HEK293 (cell line): ENCODE measurements at regions not wholly inside any gene's neighbourhood (a gene's known extent, or its start where the extent isn't known, plus 50 kb on each side); places are given as distances from the start of the nearest gene placed in this dataset.

Source experiments
- CTCF ChIA-PET: fragments of 350-600 bp; formaldehyde crosslinking; extraction: SDS; loops from one replicate; lab custom pipeline; 2021; ENCODE audit warnings: antibody characterized with exemption; lab: Yijun Ruan, JAX
- POLR2A ChIA-PET: fragments of 300-600 bp; formaldehyde crosslinking; extraction: SDS; loops from one replicate; lab custom pipeline; 2020; ENCODE audit warnings: antibody characterized with exemption, inconsistent platforms; lab: Yijun Ruan, JAX
- H3K27ac ChIP-seq: fragments of 200-500 bp; sonication (Bioruptor generic); 2 replicates; pipeline ENCODE4 v1.5.1; 2014; ENCODE audit warnings: low read depth, low read length, control low read depth, inconsistent platforms; ENCODE audit errors: extremely low read depth
- H3K36me3 ChIP-seq, 2 experiments: fragments of 200-500 bp in 1 of 2; sonication (Bioruptor generic) in 1 of 2; 1 replicate in 1 of 2; 2 replicates in 1 of 2; pipeline ENCODE4 v1.5.1; 2014 to 2017; ENCODE audit warnings: inconsistent platforms in 2 of 2, low read length in 2 of 2; ENCODE audit not compliant: control insufficient read depth in 2 of 2, insufficient read depth in 1 of 2
- H3K4me1 ChIP-seq: fragments of 200-500 bp; sonication (Bioruptor generic); 2 replicates; pipeline ENCODE4 v1.5.1; 2014; ENCODE audit warnings: mild to moderate bottlenecking, low read length, inconsistent platforms; ENCODE audit not compliant: control insufficient read depth, insufficient read depth
- H3K4me3 ChIP-seq: 2 replicates; pipeline ENCODE4 v1.5.1; 2011; ENCODE audit warnings: low read depth, mild to moderate bottlenecking, control low read depth, low read length, moderate library complexity
- H3K9me3 ChIP-seq: fragments of 200-500 bp; sonication (Bioruptor generic); 2 replicates; pipeline ENCODE4 v1.5.1; 2014; ENCODE audit warnings: low read depth, low read length, inconsistent platforms; ENCODE audit not compliant: control insufficient read depth, insufficient read depth
- FEZF1 ChIP-seq: fragments of 450-650 bp; formaldehyde crosslinking; IDR thresholded peaks from 2 replicates; pipeline ENCODE4 v1.5.1; 2016; ENCODE audit warnings: missing biosample characterization, missing genetic modification characterization
- GLI2 ChIP-seq: fragments of 450-650 bp; formaldehyde crosslinking; IDR thresholded peaks from 2 replicates; pipeline ENCODE4; 2017; ENCODE audit warnings: missing biosample characterization, missing genetic modification characterization, low read depth, borderline replicate concordance
- YY2 ChIP-seq: fragments of 450-650 bp; formaldehyde crosslinking; IDR thresholded peaks from 2 replicates; pipeline ENCODE4 v1.5.1; 2016; ENCODE audit warnings: missing biosample characterization, missing genetic modification characterization
- ZBTB11 ChIP-seq: fragments of 450-650 bp; formaldehyde crosslinking; conservative IDR thresholded peaks from 2 replicates; pipeline ENCODE4 v1.5.1; 2016; ENCODE audit warnings: low read depth, missing biosample characterization, missing genetic modification characterization
- ZNF140 ChIP-seq: fragments of 450-650 bp; formaldehyde crosslinking; IDR thresholded peaks from 2 replicates; pipeline ENCODE4 v1.5.1; 2016; ENCODE audit warnings: missing biosample characterization, missing genetic modification characterization
- ZNF175 ChIP-seq: fragments of 450-650 bp; formaldehyde crosslinking; IDR thresholded peaks from 2 replicates; pipeline ENCODE4 v1.5.1; 2016; ENCODE audit warnings: missing biosample characterization, missing genetic modification characterization
- ZNF18 ChIP-seq: fragments of 450-650 bp; formaldehyde crosslinking; IDR thresholded peaks from 2 replicates; pipeline ENCODE4 v1.5.1; 2016; ENCODE audit warnings: missing biosample characterization, missing genetic modification characterization
- ZNF248 ChIP-seq: fragments of 450-650 bp; formaldehyde crosslinking; IDR thresholded peaks from 2 replicates; pipeline ENCODE4 v1.5.1; 2017; ENCODE audit warnings: missing biosample characterization, missing genetic modification characterization
- ZNF280D ChIP-seq: fragments of 450-650 bp; formaldehyde crosslinking; IDR thresholded peaks from 2 replicates; pipeline ENCODE4 v1.5.1; 2016; ENCODE audit warnings: missing biosample characterization, missing genetic modification characterization
- ZNF354C ChIP-seq: fragments of 450-650 bp; formaldehyde crosslinking; IDR thresholded peaks from 2 replicates; pipeline ENCODE4 v1.5.1; 2016; ENCODE audit warnings: missing biosample characterization, missing genetic modification characterization, low read depth, borderline replicate concordance
- ZNF510 ChIP-seq: fragments of 450-650 bp; formaldehyde crosslinking; IDR thresholded peaks from 2 replicates; pipeline ENCODE4 v1.5.1; 2018; ENCODE audit warnings: mild to moderate bottlenecking, missing genetic modification characterization, missing biosample characterization; ENCODE audit not compliant: insufficient replicate concordance
- ZNF596 ChIP-seq: fragments of 450-650 bp; IDR thresholded peaks from 2 replicates; pipeline ENCODE4 v1.5.0; 2018; ENCODE audit warnings: missing biosample characterization, mild to moderate bottlenecking, missing genetic modification characterization, moderate library complexity
- ZNF626 ChIP-seq: fragments of 450-650 bp; sonication (Bioruptor Pico); formaldehyde crosslinking; IDR thresholded peaks from 2 replicates; pipeline ENCODE4 v1.5.1; 2018; ENCODE audit warnings: missing biosample characterization, missing genetic modification characterization, inconsistent platforms
- ZNF837 ChIP-seq: fragments of 450-650 bp; formaldehyde crosslinking; IDR thresholded peaks from 2 replicates; pipeline ENCODE4 v1.5.1; 2016; ENCODE audit warnings: missing biosample characterization, missing genetic modification characterization
- ZSCAN18 ChIP-seq: fragments of 450-650 bp; formaldehyde crosslinking; IDR thresholded peaks from 2 replicates; pipeline ENCODE4 v1.5.1; 2016; ENCODE audit warnings: missing biosample characterization, missing genetic modification characterization
- ZSCAN5A ChIP-seq: fragments of 450-650 bp; formaldehyde crosslinking; IDR thresholded peaks from 2 replicates; pipeline ENCODE4 v1.5.1; 2016; ENCODE audit warnings: missing biosample characterization, missing genetic modification characterization
- TF ChIP-seq, protein P1 (sequence below): fragments of 450-650 bp; formaldehyde crosslinking; IDR thresholded peaks from 2 replicates; pipeline ENCODE4 v1.5.1; 2016; ENCODE audit warnings: missing biosample characterization, missing genetic modification characterization
- TF ChIP-seq, protein P2 (sequence below): IDR thresholded peaks from 2 replicates; pipeline ENCODE4 v1.6.1; 2011; ENCODE audit warnings: mild to moderate bottlenecking, low read depth, low read length, borderline replicate concordance

DNA sequence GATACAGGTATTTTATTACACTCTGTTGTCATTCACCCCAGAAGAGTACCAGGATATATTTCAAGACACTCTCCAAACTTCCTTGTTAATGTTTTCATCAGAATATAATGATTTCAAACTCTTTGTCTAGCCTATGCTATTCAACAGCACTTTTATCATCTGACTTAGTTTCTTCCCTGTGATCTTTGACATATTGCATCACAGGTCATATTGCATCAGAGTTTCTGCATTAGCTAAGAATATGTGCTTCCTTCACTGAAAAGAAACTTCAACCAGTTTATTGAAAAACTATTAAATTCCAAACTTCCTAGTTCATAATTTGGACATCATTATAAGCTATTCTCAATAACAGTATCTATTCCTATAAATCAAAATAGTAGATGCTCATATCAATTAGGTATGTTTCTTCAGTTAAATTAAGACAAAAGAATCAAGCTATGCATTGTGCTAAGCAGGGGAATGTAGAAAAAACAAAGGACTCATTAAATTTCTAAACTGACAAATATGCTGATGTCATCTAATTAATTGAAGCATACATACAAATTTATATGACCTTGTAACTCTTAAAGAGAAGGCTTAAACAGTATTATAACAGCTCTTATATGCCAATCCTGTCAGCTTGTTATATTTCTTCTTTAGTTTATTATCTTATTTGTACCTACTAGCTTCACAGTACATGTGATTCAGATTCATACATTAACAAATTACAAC, 361.8 kb upstream of the LUZP2 start (continued):
- TF ChIP-seq ZSCAN5A (tag by site-specific recombination): no peak
- no peak for TF ChIP-seq ZNF175
- no peak for TF ChIP-seq ZNF18 (tag by site-specific recombination)
- TF ChIP-seq, all 188 proteins: peak for 0

DNA sequence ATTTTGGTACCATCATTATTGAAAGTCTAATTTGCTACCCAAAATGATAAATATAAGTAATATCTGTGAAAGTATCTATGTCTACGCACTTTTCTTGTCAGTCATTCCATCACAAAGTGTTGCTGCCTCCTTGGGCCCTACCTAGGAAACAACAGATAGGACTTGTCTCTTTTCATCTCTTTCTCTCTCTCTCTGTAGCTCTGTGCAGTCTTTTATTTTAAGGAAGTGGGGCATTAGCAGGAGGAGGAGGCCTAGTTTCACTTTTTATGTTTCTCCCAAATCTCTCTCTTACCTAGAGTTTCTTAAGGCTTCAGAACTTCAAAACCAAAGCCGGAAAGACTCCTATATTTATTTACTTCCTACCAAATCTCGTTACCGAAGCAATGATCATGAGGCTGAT, 354.8 kb upstream of the LUZP2 start:
- POLR2A ChIA-PET: no interaction called here
- CTCF ChIA-PET: no interaction called here

DNA sequence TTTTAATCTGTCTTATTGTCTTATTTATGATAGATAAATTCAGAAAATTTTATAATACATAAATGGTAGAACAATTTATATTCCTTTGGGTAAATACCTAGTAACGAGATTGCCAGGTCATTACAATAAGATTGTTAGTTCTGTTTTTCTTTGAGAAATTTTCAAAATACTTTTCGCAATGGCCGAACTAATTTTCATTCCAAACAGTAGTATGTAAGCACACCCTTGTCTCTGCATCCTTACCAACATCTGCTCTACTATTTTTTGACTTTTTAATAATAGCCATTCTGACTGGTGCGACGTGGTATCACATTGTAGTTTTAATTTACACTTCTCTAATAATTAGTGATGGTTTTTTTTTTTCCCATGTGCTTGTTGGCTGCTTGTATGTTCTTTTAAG, 351.4 kb upstream of the LUZP2 start:
- H3K4me1 ChIP-seq: no peaks in the 10 kb centered on the region
- H3K36me3 ChIP-seq: no peaks in the 10 kb centered on the region
- ChIA-PET POLR2A (no interaction called here), CTCF (no interaction called here)
- no peak overlapping the region for H3K4me3 ChIP-seq
- no peak overlapping the region for H3K27ac ChIP-seq
- H3K9me3 ChIP-seq: no peaks in the 10 kb centered on the region
- TF ChIP-seq GLI2 (tag by site-specific recombination) (no peak), ZSCAN18 (no peak), ZBTB11 (tag by site-specific recombination) (no peak), ZNF596 (no peak)
- TF ChIP-seq, protein P1, sequence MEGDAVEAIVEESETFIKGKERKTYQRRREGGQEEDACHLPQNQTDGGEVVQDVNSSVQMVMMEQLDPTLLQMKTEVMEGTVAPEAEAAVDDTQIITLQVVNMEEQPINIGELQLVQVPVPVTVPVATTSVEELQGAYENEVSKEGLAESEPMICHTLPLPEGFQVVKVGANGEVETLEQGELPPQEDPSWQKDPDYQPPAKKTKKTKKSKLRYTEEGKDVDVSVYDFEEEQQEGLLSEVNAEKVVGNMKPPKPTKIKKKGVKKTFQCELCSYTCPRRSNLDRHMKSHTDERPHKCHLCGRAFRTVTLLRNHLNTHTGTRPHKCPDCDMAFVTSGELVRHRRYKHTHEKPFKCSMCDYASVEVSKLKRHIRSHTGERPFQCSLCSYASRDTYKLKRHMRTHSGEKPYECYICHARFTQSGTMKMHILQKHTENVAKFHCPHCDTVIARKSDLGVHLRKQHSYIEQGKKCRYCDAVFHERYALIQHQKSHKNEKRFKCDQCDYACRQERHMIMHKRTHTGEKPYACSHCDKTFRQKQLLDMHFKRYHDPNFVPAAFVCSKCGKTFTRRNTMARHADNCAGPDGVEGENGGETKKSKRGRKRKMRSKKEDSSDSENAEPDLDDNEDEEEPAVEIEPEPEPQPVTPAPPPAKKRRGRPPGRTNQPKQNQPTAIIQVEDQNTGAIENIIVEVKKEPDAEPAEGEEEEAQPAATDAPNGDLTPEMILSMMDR (tag by site-specific recombination): no peak

More for the DNA sequence above, 354.8 kb upstream of the LUZP2 start:
- Histone ChIP-seq H3K9me3 (no peaks in the 10 kb centered on the region), H3K36me3 (no peaks in the 10 kb centered on the region), H3K27ac (no peak overlapping the region), H3K4me1 (no peaks in the 10 kb centered on the region), H3K4me3 (no peak overlapping the region)
- TF ChIP-seq ZNF354C (tag by site-specific recombination) (no peak), ZNF140 (tag by site-specific recombination) (no peak), ZNF248 (no peak), ZNF837 (tag by site-specific recombination) (no peak), ZNF626 (tag by site-specific recombination) (no peak), ZNF280D (no peak), ZNF510 (tag by site-specific recombination) (no peak), FEZF1 (tag by site-specific recombination) (no peak), YY2 (tag by site-specific recombination) (no peak)
- TF ChIP-seq, protein P2, sequence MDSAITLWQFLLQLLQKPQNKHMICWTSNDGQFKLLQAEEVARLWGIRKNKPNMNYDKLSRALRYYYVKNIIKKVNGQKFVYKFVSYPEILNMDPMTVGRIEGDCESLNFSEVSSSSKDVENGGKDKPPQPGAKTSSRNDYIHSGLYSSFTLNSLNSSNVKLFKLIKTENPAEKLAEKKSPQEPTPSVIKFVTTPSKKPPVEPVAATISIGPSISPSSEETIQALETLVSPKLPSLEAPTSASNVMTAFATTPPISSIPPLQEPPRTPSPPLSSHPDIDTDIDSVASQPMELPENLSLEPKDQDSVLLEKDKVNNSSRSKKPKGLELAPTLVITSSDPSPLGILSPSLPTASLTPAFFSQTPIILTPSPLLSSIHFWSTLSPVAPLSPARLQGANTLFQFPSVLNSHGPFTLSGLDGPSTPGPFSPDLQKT: no peak
